HG02981 (cell line): ENCODE measurements at regions not wholly inside any gene's neighbourhood (a gene's known extent, or its start where the extent isn't known, plus 50 kb on each side); places are given as distances from the start of the nearest gene placed in this dataset.

Experiments
- ATAC-seq: cut with Tn5 transposase; IDR thresholded peaks from one replicate; pipeline ENCODE4 v1.9.1; 2021; ENCODE audit warnings: mild to moderate bottlenecking, moderate library complexity; ENCODE audit not compliant: unreplicated experiment

- no peak for ATAC-seq
Observed at GRCh38 chr2:5036256-5036655, 655.9 kb upstream of the SOX11 start.

GRCh38 chr2:5039241-5039975 is 652.8 kb upstream of the SOX11 start:
- ATAC-seq = no peak

- ATAC-seq = no peak
Observed at GRCh38 chr2:5040571-5040970, 651.6 kb upstream of the SOX11 start.

- no peak for ATAC-seq
Observed at GRCh38 chr2:5041501-5041900, 650.7 kb upstream of the SOX11 start.

GRCh38 chr2:5042666-5043440 is 649.3 kb upstream of the SOX11 start:
- no peak for ATAC-seq

- no peak for ATAC-seq
Observed at GRCh38 chr2:5051300-5051699, 640.9 kb upstream of the SOX11 start.

- no peak for ATAC-seq
Observed at GRCh38 chr2:5052905-5053304, 639.3 kb upstream of the SOX11 start.

GRCh38 chr2:5057891-5058351 is 634.3 kb upstream of the SOX11 start:
- ATAC-seq = no peak

- ATAC-seq = no peak
Observed at GRCh38 chr2:5060956-5061355, 631.2 kb upstream of the SOX11 start.

- ATAC-seq = no peak
Observed at GRCh38 chr2:5064687-5065086, 627.5 kb upstream of the SOX11 start.

GRCh38 chr2:5067816-5068215 is 624.4 kb upstream of the SOX11 start:
- ATAC-seq = no peak

GRCh38 chr2:5070257-5070656 is 621.9 kb upstream of the SOX11 start:
- no peak for ATAC-seq

GRCh38 chr2:5074733-5075132 is 617.5 kb upstream of the SOX11 start:
- no peak for ATAC-seq

GRCh38 chr2:5076599-5076998 is 615.6 kb upstream of the SOX11 start:
- ATAC-seq = no peak

- no peak for ATAC-seq
Observed at GRCh38 chr2:5077479-5078089, 614.6 kb upstream of the SOX11 start.

- no peak for ATAC-seq
Observed at GRCh38 chr2:5083402-5083801, 608.8 kb upstream of the SOX11 start.

- ATAC-seq = no peak
Observed at GRCh38 chr2:5089409-5089808, 602.8 kb upstream of the SOX11 start.

- no peak for ATAC-seq
Observed at GRCh38 chr2:5093056-5093455, 599.1 kb upstream of the SOX11 start.

- no peak for ATAC-seq
Observed at GRCh38 chr2:5093518-5093917, 598.7 kb upstream of the SOX11 start.

GRCh38 chr2:5094192-5094591 is 598.0 kb upstream of the SOX11 start:
- no peak for ATAC-seq

- no peak for ATAC-seq
Observed at GRCh38 chr2:5098286-5098685, 593.9 kb upstream of the SOX11 start.

GRCh38 chr2:5102823-5103222 is 589.4 kb upstream of the SOX11 start:
- no peak for ATAC-seq
